Gastroesophageal sphincter (tissue), 4 donors: ENCODE measurements at regions not wholly inside any gene's neighbourhood (a gene's known extent, or its start where the extent isn't known, plus 50 kb on each side); places are given as distances from the start of the nearest gene placed in this dataset.

Source experiments
- ATAC-seq: fragments of 150-250 bp; one replicate; pipeline ENCODE4 v1.9.1; 2016; ENCODE audit warnings: mild to moderate bottlenecking, moderate library complexity
- H3K27ac ChIP-seq, 4 donors: fragments of 200-600 bp; sonication (generic) in 3 of 4; 1 replicate in 3 of 4; 2 replicates in 1 of 4; pipeline ENCODE4 v1.5.1; 2016 to 2019
- H3K27me3 ChIP-seq: fragments of 200-600 bp; sonication (generic); one replicate; pipeline ENCODE4 v1.5.1; 2019
- H3K36me3 ChIP-seq, 2 donors: fragments of 200-600 bp; sonication (generic); one replicate each; pipeline ENCODE4 v1.5.1; 2019; ENCODE audit warnings: control low read depth in 1 of 2
- H3K4me1 ChIP-seq, 3 donors: fragments of 200-600 bp; sonication (generic); 1 replicate in 2 of 3; 2 replicates in 1 of 3; pipeline ENCODE4 v1.5.1; 2016 to 2019; ENCODE audit warnings: control low read depth in 2 of 3
- H3K4me3 ChIP-seq, 2 donors: fragments of 200-600 bp; sonication (generic); one replicate each; pipeline ENCODE4 v1.5.1; 2019; ENCODE audit warnings: mild to moderate bottlenecking in 1 of 2, moderate library complexity in 1 of 2
- H3K9me3 ChIP-seq, 3 donors: fragments of 200-600 bp; sonication (generic); one replicate each; pipeline ENCODE4 v1.5.1; 2017 to 2019; ENCODE audit warnings: control low read depth in 2 of 3
- CTCF ChIP-seq, 4 experiments: fragments of 200-600 bp in 2 of 4; fragments of 450-650 bp in 2 of 4; sonication (generic) in 1 of 4; IDR thresholded peaks; one replicate each; pipeline ENCODE4 v1.5.1; 2017 to 2019; ENCODE audit warnings: antibody characterized with exemption in 4 of 4, mild to moderate bottlenecking in 2 of 4, moderate library complexity in 2 of 4
- EP300 ChIP-seq: sonication (generic); formaldehyde crosslinking; IDR thresholded peaks from one replicate; pipeline ENCODE4 v1.6.1; 2017; ENCODE audit warnings: antibody characterized with exemption, mild to moderate bottlenecking
- POLR2A ChIP-seq, 2 donors: fragments of 450-650 bp; IDR thresholded peaks; one replicate each; pipeline ENCODE4 v1.6.1; 2017; ENCODE audit warnings: antibody characterized with exemption in 2 of 2, mild to moderate bottlenecking in 2 of 2, moderate library complexity in 1 of 2
- POLR2AphosphoS5 ChIP-seq: sonication (generic); formaldehyde crosslinking; IDR thresholded peaks from one replicate; pipeline ENCODE4 v1.6.1; 2017; ENCODE audit warnings: antibody characterized with exemption
- WGBS, 2 donors: methylation state at CpG; one replicate each; pipeline ENCODE4 v1.1.5; 2018; ENCODE audit warnings: low coverage in 1 of 2; 5-methylcytosine and 5-hydroxymethylcytosine counted together

DNA sequence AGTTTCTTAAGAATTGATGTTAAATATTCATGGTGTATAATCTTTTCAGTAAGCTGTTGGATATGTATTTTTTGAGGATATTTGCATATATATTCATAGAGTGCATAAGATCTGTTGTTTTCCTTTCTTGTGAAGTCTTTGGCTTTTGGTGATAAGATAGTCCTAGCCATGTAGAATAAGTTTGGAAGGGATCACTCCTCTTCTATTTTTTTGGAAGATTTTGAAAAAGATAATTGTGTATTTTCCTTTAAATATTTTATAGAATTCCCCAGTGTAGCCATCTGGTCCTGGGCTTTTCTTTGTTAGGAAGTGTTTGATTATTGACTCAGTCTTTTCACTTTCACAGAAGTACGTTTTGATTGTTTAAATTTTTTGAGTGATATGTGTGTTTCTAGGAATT lies 318.8 kb upstream of the CDH10 start:
- Histone ChIP-seq H3K27me3 (no peaks in the 10 kb centered on the region), H3K9me3 (no peaks in the 10 kb centered on the region), H3K27ac (no peak overlapping the region), H3K36me3 (no peaks in the 10 kb centered on the region), H3K4me3 (no peak overlapping the region), H3K4me1 (no peaks in the 10 kb centered on the region)
- ATAC-seq: no peak
- TF ChIP-seq EP300 (no peak), POLR2A (IDR thresholded peaks at IDR 0.05) (no peak), CTCF (IDR thresholded peaks at IDR 0.05) (no peak), POLR2AphosphoS5 (no peak)
- 11 to 62% methylated on average over 1 of the region's 1 CpG for WGBS, 2 donors

DNA sequence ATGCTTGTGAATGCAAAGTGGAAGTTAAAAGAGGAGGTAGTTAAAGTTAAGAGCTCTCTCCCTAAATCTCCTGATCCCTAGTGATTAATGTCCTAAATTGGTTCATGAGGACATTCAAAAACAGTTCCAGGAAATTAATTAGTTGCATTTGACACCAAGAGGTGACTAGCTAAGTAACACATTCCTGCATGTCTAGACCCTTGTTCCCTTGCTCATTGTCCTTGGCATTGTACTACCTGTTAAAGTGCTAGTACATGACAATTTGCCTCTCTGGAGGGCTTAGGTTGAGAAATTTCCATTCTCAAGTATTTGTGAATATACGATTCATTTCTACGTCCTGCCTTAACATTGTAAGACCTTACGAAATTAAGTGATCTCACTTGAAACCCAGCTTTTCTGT lies 278.6 kb upstream of the CDH10 start:
- Histone ChIP-seq H3K36me3 (no peaks in the 10 kb centered on the region), H3K9me3 (peaks cover 0 to 3% (median 0%) of the 10 kb centered on the region in 3 donors), H3K4me1 (no peaks in the 10 kb centered on the region), H3K4me3 (no peak overlapping the region), H3K27me3 (no peaks in the 10 kb centered on the region), H3K27ac (no peak overlapping the region)
- TF ChIP-seq CTCF (IDR thresholded peaks at IDR 0.05) (no peak), EP300 (no peak), POLR2A (IDR thresholded peaks at IDR 0.05) (no peak), POLR2AphosphoS5 (no peak)
- ATAC-seq: no peak
- WGBS, 2 donors: 63 to 81% methylated on average over 3 of the region's 3 CpGs

DNA sequence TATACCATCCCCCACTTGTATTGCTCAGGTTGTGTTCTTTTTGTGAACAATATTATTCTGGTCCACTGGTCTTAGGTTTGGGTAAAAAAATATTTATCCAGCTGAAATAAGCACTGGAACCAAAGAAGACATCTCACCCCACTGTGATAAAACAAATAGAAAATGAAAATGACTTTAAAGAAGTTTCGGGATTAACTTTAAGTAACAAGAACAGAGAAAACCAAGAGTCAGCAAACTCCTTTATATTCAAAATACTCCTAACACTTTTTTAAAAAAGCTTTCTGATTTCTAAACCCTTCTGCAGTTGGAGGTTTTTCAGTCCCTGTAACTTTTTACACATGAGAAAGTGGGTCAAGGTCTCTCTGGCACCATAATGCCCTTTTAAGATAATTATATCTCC lies 273.9 kb upstream of the CDH10 start:
- WGBS, 2 donors: 73 to 91% methylated on average over 1 of the region's 1 CpG
- H3K27me3 ChIP-seq: no peaks in the 10 kb centered on the region
- H3K4me3 ChIP-seq: no peak overlapping the region
- H3K4me1 ChIP-seq: no peaks in the 10 kb centered on the region
- H3K27ac ChIP-seq: no peak overlapping the region
- no peaks in the 10 kb centered on the region for H3K36me3 ChIP-seq
- peaks cover 0 to 3% (median 0%) of the 10 kb centered on the region in 3 donors for H3K9me3 ChIP-seq
- no peak for ATAC-seq
- no peak for TF ChIP-seq POLR2A (IDR thresholded peaks at IDR 0.05)
- TF ChIP-seq POLR2AphosphoS5: no peak
- TF ChIP-seq CTCF (IDR thresholded peaks at IDR 0.05): no peak
- TF ChIP-seq EP300: no peak

- Histone ChIP-seq H3K9me3 (peaks cover 0 to 3% (median 0%) of the 10 kb centered on the region in 3 donors), H3K36me3 (no peaks in the 10 kb centered on the region), H3K4me1 (no peaks in the 10 kb centered on the region), H3K27me3 (no peaks in the 10 kb centered on the region), H3K27ac (no peak overlapping the region), H3K4me3 (no peak overlapping the region)
- WGBS, 2 donors: 35 to 56% methylated on average over 2 of the region's 2 CpGs
- no peak for ATAC-seq
- TF ChIP-seq POLR2AphosphoS5: no peak
- no peak for TF ChIP-seq POLR2A (IDR thresholded peaks at IDR 0.05)
- TF ChIP-seq CTCF (IDR thresholded peaks at IDR 0.05): no peak
- no peak for TF ChIP-seq EP300
These were observed 272.1 kb upstream of the CDH10 start for GRCh38 chr5:24916863-24917262.

GRCh38 chr5:24909210-24909609 lies 264.4 kb upstream of the CDH10 start:
- Histone ChIP-seq H3K36me3 (no peaks in the 10 kb centered on the region), H3K27me3 (no peaks in the 10 kb centered on the region), H3K27ac (no peak overlapping the region), H3K4me1 (no peaks in the 10 kb centered on the region), H3K4me3 (no peak overlapping the region), H3K9me3 (no peaks in the 10 kb centered on the region)
- ATAC-seq: no peak
- no peak for TF ChIP-seq CTCF (IDR thresholded peaks at IDR 0.05)
- no peak for TF ChIP-seq EP300
- TF ChIP-seq POLR2AphosphoS5: no peak
- TF ChIP-seq POLR2A (IDR thresholded peaks at IDR 0.05): no peak
